22Rv1 (cell line): ENCODE measurements at regions not wholly inside any gene's neighbourhood (a gene's known extent, or its start where the extent isn't known, plus 50 kb on each side); places are given as distances from the start of the nearest gene placed in this dataset.

ENCODE experiments used
- CTCF ChIP-seq: fragments of 450-650 bp; IDR thresholded peaks from 2 replicates; pipeline ENCODE4 v1.5.1; 2017; ENCODE audit warnings: mild to moderate bottlenecking
- ZFX ChIP-seq: fragments of 450-650 bp; IDR thresholded peaks from 2 replicates; pipeline ENCODE4 v1.6.1; 2017; ENCODE audit warnings: antibody characterized with exemption, borderline replicate concordance

- TF ChIP-seq CTCF, result no peak
- TF ChIP-seq ZFX, result no peak
These were observed 213.5 kb downstream of the ZC3H11B start for GRCh38 chr1:219399446-219399845.
